DND-41 (cell line): ENCODE measurements at regions not wholly inside any gene's neighbourhood (a gene's known extent, or its start where the extent isn't known, plus 50 kb on each side); places are given as distances from the start of the nearest gene placed in this dataset.

ENCODE experiments used
- ATAC-seq: fragments of 200-7000 bp; cut with Tn5 transposase; 3 replicates; pipeline ENCODE4 v1.9.1; 2021; ENCODE audit warnings: low read depth; ENCODE audit not compliant: insufficient read depth
- DNase-seq: peaks from one replicate; pipeline ENCODE4 v3.0.0-alpha.2; 2020
- H2AFZ ChIP-seq: 2 replicates; pipeline ENCODE4 v1.6.0; 2012; ENCODE audit warnings: low read depth, low read length
- H3K27ac ChIP-seq: 2 replicates; pipeline ENCODE4 v1.5.1; 2012; ENCODE audit warnings: low read length, inconsistent platforms
- H3K27me3 ChIP-seq: fragments of 200-600 bp; sonication (generic); 2 replicates; pipeline ENCODE4 v1.6.0; 2012; ENCODE audit warnings: low read length, mild to moderate bottlenecking, inconsistent platforms; ENCODE audit not compliant: insufficient read depth, poor library complexity
- H3K36me3 ChIP-seq: 2 replicates; pipeline ENCODE4 v1.5.1; 2012; ENCODE audit warnings: low read length, inconsistent platforms; ENCODE audit not compliant: insufficient read depth
- H3K4me1 ChIP-seq: 2 replicates; pipeline ENCODE4 v1.5.1; 2012; ENCODE audit warnings: mild to moderate bottlenecking, low read length; ENCODE audit not compliant: insufficient read depth
- H3K4me2 ChIP-seq: 2 replicates; pipeline ENCODE4 v1.6.0; 2012; ENCODE audit warnings: mild to moderate bottlenecking, moderate library complexity, low read length, inconsistent platforms; ENCODE audit not compliant: insufficient read depth
- H3K4me3 ChIP-seq, 2 experiments: fragments of 200-600 bp in 1 of 2; shearing (Covaris generic) in 1 of 2; 2 replicates each; pipeline ENCODE4 v1.5.1; 2012 to 2016; ENCODE audit warnings: inconsistent platforms in 2 of 2, low read length in 2 of 2, mild to moderate bottlenecking in 2 of 2, low read depth in 1 of 2, moderate library complexity in 1 of 2
- H3K79me2 ChIP-seq: 2 replicates; pipeline ENCODE4 v1.6.0; 2012; ENCODE audit warnings: low read length, inconsistent platforms; ENCODE audit not compliant: insufficient read depth
- H3K9ac ChIP-seq: 2 replicates; pipeline ENCODE4 v1.6.0; 2012; ENCODE audit warnings: low read depth, mild to moderate bottlenecking, inconsistent platforms, low read length, moderate library complexity
- H3K9me3 ChIP-seq: 2 replicates; pipeline ENCODE4 v1.5.1; 2012; ENCODE audit warnings: low read length, moderate library complexity, mild to moderate bottlenecking, inconsistent platforms; ENCODE audit not compliant: insufficient read depth, severe bottlenecking
- H4K20me1 ChIP-seq: 2 replicates; pipeline ENCODE4 v1.6.0; 2012; ENCODE audit warnings: low read length; ENCODE audit not compliant: insufficient read depth
- EZH2 ChIP-seq: IDR thresholded peaks from 3 replicates; pipeline ENCODE4 v1.6.1; 2012; ENCODE audit warnings: borderline replicate concordance, low read depth, mild to moderate bottlenecking, moderate library complexity, low read length, inconsistent platforms; ENCODE audit not compliant: severe bottlenecking
- TF ChIP-seq, protein P1 (sequence below): IDR thresholded peaks from 2 replicates; pipeline ENCODE4 v1.5.1; 2012; ENCODE audit warnings: borderline replicate concordance, low read length, moderate library complexity, mild to moderate bottlenecking; ENCODE audit not compliant: poor library complexity, severe bottlenecking; ENCODE audit errors: extremely low read depth

DNA sequence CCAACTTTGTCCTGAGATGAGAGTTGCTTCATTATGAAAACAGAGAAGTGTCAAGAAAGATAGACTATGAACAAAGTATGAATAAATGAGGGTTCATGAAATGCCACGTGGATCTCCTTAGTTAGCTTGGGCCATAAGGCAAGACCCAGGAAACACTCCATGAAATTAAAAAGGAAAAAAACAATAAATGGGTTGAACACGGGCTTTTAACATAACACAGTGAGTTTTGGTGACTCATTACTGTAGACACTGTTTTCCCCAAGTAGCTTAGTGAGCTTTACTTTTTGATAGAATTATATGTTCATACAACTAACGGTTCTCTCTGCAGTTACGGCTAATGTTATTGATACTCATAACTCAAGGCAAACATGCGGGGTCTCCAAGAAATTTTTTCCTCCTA lies 265.0 kb downstream of the DHX15 start:
- H3K9ac ChIP-seq = no peak overlapping the region
- no peaks in the 10 kb centered on the region for H3K36me3 ChIP-seq
- ATAC-seq = no peak
- H4K20me1 ChIP-seq = no peaks in the 10 kb centered on the region
- H3K27ac ChIP-seq = no peak overlapping the region
- H3K9me3 ChIP-seq = no peaks in the 10 kb centered on the region
- no peak overlapping the region for H3K4me2 ChIP-seq
- no peak overlapping the region for H2AFZ ChIP-seq
- no peaks in the 10 kb centered on the region for H3K79me2 ChIP-seq
- no peaks in the 10 kb centered on the region for H3K4me1 ChIP-seq
- H3K4me3 ChIP-seq = no peak overlapping the region
- DNase-seq = no peak
- no peaks in the 10 kb centered on the region for H3K27me3 ChIP-seq
- no peak for TF ChIP-seq EZH2
- TF ChIP-seq, protein P1, sequence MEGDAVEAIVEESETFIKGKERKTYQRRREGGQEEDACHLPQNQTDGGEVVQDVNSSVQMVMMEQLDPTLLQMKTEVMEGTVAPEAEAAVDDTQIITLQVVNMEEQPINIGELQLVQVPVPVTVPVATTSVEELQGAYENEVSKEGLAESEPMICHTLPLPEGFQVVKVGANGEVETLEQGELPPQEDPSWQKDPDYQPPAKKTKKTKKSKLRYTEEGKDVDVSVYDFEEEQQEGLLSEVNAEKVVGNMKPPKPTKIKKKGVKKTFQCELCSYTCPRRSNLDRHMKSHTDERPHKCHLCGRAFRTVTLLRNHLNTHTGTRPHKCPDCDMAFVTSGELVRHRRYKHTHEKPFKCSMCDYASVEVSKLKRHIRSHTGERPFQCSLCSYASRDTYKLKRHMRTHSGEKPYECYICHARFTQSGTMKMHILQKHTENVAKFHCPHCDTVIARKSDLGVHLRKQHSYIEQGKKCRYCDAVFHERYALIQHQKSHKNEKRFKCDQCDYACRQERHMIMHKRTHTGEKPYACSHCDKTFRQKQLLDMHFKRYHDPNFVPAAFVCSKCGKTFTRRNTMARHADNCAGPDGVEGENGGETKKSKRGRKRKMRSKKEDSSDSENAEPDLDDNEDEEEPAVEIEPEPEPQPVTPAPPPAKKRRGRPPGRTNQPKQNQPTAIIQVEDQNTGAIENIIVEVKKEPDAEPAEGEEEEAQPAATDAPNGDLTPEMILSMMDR = no peak

DNA sequence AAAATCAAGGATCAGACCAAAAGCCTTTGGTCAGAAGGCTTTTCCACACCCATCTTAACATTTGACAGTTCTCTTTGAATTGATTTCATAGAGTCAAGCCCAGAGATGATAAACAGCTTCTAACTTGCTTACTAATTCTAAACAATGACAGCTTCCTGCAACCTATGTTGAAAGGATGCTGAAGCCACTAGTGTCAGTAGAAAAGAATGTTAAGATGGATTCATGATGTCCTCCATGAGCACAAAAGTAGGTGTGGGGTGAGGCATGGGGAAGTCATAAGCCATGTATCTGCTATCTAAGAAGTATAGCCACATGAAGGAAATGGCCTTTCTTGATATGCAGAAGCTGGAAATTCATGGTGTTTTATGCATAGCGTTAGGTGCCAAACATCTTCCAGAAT lies 269.3 kb downstream of the DHX15 start:
- Histone ChIP-seq H3K4me3 (no peak overlapping the region), H4K20me1 (no peaks in the 10 kb centered on the region), H3K4me1 (no peaks in the 10 kb centered on the region), H3K36me3 (no peaks in the 10 kb centered on the region), H3K4me2 (no peak overlapping the region), H3K27ac (no peak overlapping the region), H3K27me3 (no peaks in the 10 kb centered on the region), H3K79me2 (no peaks in the 10 kb centered on the region), H3K9ac (no peak overlapping the region), H3K9me3 (no peaks in the 10 kb centered on the region), H2AFZ (no peak overlapping the region)
- DNase-seq (no peak), ATAC-seq (no peak)
- TF ChIP-seq EZH2 = no peak
- TF ChIP-seq, protein P1 = no peak

DNA sequence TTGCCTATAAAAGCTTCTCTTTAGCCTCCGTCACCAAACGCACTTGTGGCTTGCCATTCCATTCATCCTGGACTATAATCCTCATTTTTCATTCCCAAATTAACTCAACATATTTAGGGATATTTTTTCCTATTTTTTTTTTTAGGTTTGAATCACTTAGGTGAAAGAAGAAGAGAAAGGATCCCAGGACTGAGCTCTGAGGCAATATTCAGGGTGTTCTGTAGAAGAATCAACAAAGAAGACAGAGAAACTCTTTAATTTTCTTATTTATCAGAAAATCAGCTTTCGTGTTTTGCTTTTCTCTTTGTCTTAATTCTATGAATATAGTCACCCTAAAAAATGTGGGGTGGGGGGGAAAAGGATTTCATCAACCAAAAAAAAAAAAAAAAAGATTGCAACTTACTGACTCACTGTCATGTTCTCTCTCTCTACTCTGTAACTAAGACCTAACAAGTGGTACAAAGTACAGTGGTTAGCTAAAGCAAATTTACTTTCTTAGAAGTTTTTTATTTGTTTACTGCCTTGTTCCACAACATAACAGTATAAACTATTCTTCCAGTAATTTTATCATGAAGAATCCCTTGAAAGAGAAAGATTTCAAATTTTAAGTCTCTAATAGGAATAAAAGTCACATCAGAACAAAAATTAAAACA lies 272.0 kb downstream of the DHX15 start:
- H3K9me3 ChIP-seq = no peaks in the 10 kb centered on the region
- no peak overlapping the region for H2AFZ ChIP-seq
- H3K27me3 ChIP-seq = no peaks in the 10 kb centered on the region
- DNase-seq (no peak), ATAC-seq (no peak)
- no peak overlapping the region for H3K4me2 ChIP-seq
- no peaks in the 10 kb centered on the region for H3K4me1 ChIP-seq
- H3K36me3 ChIP-seq = no peaks in the 10 kb centered on the region
- H3K4me3 ChIP-seq = no peak overlapping the region
- no peaks in the 10 kb centered on the region for H3K79me2 ChIP-seq
- no peaks in the 10 kb centered on the region for H4K20me1 ChIP-seq
- H3K9ac ChIP-seq = no peak overlapping the region
- TF ChIP-seq, protein P1 = no peak
- TF ChIP-seq EZH2 = no peak
- H3K27ac ChIP-seq = no peak overlapping the region

DNA sequence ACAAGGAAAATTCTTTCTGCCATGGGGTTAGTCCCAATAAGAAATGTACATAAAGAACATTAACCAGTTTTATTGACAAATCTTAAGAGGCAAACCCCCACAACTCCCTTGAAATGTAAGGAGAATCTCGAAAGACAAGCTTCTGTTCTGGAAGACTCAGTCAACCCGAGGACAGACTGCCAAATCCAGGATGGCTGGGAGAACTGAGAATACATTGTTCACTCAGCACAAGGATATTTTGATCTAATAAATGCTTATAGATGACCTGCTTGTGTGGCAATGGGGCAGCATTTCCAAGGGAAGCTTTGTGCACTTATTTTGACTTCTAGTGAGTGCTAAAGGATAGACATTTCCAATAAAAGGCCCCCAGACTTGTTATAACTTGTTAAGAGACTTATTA lies 280.4 kb downstream of the DHX15 start:
- Histone ChIP-seq H2AFZ (no peak overlapping the region), H3K9me3 (no peaks in the 10 kb centered on the region), H3K4me3 (no peak overlapping the region), H3K27me3 (no peaks in the 10 kb centered on the region), H3K27ac (no peak overlapping the region), H3K9ac (no peak overlapping the region), H3K36me3 (no peaks in the 10 kb centered on the region), H4K20me1 (no peaks in the 10 kb centered on the region), H3K79me2 (no peaks in the 10 kb centered on the region), H3K4me1 (no peaks in the 10 kb centered on the region), H3K4me2 (no peak overlapping the region)
- DNase-seq = no peak
- no peak for ATAC-seq
- TF ChIP-seq EZH2 = no peak
